Neural cell (in vitro differentiated cells): ENCODE measurements at regions not wholly inside any gene's neighbourhood (a gene's known extent, or its start where the extent isn't known, plus 50 kb on each side); places are given as distances from the start of the nearest gene placed in this dataset.
"Not testable (repeated sequence)": the region's sequence is repeated elsewhere in the genome, so short reads cannot be mapped to it uniquely, and the experiment has no call there.

Experiments used
- CTCF ChIP-seq: fragments of 450-650 bp; IDR thresholded peaks from 2 replicates; pipeline ENCODE4 v1.5.1; 2014; ENCODE audit warnings: antibody characterized with exemption, mild to moderate bottlenecking, moderate library complexity; ENCODE audit not compliant: poor library complexity, severe bottlenecking
- REST ChIP-seq: IDR thresholded peaks from 2 replicates; pipeline ENCODE4 v1.6.1; 2012; ENCODE audit warnings: borderline replicate concordance

GRCh38 chrX:151066373-151066772, 83.2 kb downstream of the HMGB3 start:
- not testable (repeated sequence) for TF ChIP-seq CTCF, REST
